AG20443 (cell line): ENCODE measurements at regions not wholly inside any gene's neighbourhood (a gene's known extent, or its start where the extent isn't known, plus 50 kb on each side); places are given as distances from the start of the nearest gene placed in this dataset.

Source experiments
- DNase-seq: peaks from one replicate; pipeline ENCODE4 v3.0.0; 2012; ENCODE audit warnings: low spot score, mixed read lengths

- DNase-seq = no peak
Measured at GRCh38 chr12:77777274-77777673, 53.4 kb upstream of the NAV3 start.

- no peak for DNase-seq
Measured at GRCh38 chr12:77774761-77775160, 55.9 kb upstream of the NAV3 start.

DNA sequence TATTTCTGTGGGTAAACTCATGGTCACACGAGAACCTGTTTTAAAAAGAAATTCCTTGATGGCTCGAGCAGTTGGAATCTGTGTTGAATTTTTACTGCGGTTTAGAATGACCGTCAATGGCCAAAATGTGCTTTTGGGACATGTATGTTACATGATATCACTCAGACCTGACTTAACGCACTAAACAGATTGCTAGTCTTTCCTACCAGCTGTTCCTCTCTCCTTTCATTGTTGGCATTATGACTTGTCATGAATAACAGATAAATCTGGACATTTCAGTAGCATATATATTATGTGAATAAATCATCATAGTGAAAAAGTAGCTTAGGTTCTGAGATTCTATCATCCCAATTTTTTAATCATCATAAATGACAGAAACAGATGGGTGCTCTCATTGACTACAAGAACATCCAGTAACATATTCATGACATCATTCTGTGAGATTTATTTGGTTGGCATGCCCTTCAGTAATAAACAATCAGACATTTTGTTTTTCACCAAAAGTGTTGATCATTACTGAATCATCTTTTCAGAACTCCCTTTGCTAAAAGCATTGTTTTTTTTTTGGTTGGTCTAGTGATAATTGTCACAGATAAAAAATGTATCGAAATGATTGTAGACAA, 57.9 kb upstream of the NAV3 start:
- DNase-seq = no peak

DNA sequence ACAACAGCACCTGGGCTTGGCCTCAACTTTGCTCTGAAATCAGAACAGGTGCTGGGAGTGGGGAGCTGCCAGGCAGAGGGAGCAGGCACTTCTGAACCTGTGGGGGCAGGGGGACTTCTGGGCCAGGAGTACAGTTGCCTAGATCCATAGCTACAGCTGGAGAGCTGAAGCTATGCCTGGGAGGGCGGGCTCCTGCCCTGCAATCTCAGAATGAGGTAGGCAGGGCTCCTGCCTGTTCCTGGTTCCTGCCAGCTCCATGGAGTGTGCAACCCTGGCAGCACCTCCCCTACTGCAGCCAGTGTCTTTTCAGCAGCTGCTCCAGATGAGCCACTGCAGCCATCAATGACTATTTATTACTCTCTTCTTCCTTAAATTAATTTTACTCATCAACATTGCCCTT, 62.1 kb upstream of the NAV3 start:
- no peak for DNase-seq

DNA sequence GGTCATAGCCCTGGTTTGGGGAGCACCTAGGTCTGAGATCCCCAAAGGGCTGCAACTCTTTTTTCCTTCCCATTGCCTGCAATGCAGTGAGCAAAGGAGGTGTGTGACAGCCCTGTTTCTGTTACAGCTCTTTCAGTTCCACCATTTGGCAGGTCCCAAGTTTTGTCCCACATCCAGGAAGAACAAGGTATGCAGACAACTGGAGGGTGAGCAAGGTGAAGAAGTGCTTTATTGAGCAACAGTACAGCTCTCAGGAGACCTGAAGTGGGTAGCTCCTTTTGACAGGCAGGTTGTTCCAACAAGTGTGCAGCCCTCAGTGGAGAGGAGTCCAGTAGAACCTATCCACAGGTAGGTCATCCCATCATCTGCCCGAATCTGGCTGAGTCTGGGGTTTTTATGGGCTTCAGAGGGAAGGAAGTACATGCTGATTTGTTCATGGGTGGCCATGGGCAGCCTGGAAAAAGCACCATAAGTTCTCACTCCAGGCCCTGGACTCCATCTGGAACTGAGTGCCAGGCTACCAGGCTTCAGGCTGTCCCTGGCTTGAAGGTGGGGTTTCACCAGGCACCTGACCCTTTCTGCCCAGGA, 62.8 kb upstream of the NAV3 start:
- DNase-seq = no peak

DNA sequence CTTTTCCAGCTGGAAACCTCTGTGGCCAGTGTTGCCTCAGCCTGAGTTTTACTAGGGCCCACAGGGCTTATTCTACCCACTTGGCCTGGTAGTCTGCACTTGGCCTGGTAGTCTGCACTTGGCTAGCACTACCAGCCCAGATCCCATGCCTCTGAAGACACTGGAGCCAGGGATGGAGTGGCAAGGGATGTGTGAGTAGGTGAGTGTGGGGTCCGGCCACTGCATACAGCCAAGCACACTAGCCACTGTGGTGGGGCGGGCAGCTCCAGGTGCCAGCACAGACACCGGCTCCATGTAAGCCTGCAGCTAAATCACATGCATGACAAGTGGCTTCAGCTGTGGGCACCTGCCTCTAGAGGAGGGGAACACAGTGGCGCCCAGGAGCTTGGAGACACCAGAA, 63.4 kb upstream of the NAV3 start:
- DNase-seq = no peak

GRCh38 chr12:77766224-77766623, 64.5 kb upstream of the NAV3 start:
- no peak for DNase-seq

DNA sequence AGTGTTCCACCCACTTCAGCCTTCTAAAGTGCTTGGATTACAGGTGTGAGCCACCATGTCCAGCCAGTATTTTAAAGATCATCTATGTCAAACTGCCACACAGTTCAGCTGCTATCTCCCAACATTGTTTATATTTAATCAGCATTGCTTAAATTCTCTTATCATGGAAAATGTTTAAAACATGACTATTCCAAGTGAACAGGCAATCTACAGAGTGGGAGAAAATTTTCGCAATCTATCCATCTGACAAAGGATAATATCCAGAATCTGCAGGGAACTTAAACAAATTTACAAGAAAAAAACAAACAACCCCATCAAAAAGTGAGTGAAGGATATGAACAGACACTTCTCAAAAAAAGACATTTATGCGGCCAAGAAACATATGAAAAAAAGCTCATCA, 69.4 kb upstream of the NAV3 start:
- DNase-seq = no peak

GRCh38 chr12:77760271-77761025, 70.2 kb upstream of the NAV3 start:
- DNase-seq = no peak

DNA sequence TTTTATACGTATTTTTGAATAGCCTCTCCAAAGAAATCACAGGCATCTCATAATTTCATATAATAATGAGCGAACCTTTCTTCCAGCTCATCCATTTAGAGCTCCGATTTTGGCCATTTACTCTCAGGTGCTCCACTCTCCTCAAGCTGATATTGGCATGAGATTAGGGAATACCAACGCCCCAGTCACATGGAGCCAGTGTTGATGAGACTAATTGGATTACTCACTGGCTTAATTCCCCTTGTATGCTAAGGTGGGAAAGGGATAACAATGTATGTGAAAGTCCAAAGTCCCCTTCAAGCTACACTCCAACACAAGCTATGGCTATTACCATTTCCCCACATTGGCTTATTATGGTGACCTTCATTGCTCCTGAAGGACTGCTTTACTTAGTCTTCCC, 76.6 kb upstream of the NAV3 start:
- no peak for DNase-seq

GRCh38 chr12:77751939-77752338, 78.8 kb upstream of the NAV3 start:
- DNase-seq = no peak

DNA sequence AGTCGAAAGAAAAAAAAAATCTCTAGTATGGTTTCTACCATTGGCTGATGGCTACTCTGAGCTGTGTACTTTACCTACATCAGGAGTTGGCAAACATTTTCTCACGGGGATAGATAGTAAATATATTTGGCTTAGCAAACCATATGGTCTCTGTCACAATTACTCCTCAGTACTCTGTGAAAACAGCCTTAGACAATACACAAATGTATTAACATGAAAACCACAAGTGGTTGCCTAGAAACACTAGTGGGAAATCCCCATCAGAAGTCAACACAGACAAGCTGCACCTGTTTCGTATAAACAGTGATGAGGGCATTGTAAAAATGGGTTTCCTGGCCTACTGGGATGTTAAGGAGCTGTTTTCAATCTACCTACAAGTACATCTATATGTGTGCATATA, 84.6 kb upstream of the NAV3 start:
- DNase-seq = no peak

DNA sequence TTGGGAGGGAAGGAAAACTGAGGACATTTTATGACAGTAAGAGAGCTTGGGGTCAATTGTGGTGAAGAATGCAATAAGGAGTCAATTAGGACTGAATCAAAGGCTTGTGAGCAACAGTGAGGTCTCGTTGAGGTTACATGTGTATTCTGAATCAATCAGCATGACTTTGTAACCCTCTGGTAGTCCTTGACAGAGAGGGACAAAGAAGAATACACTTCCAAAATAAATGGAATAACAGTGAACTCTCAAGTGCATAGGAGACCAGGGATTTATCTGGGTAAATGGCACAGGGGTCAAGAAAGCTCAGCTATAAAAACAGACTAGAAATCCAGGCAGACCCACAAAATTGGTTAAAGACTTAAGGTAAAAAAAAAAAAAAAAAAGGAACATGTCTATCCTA, 85.1 kb upstream of the NAV3 start:
- DNase-seq = no peak

- DNase-seq = no peak
Measured at GRCh38 chr12:77742631-77743030, 88.1 kb upstream of the NAV3 start.

GRCh38 chr12:77741974-77742517, 88.6 kb upstream of the NAV3 start:
- no peak for DNase-seq

DNA sequence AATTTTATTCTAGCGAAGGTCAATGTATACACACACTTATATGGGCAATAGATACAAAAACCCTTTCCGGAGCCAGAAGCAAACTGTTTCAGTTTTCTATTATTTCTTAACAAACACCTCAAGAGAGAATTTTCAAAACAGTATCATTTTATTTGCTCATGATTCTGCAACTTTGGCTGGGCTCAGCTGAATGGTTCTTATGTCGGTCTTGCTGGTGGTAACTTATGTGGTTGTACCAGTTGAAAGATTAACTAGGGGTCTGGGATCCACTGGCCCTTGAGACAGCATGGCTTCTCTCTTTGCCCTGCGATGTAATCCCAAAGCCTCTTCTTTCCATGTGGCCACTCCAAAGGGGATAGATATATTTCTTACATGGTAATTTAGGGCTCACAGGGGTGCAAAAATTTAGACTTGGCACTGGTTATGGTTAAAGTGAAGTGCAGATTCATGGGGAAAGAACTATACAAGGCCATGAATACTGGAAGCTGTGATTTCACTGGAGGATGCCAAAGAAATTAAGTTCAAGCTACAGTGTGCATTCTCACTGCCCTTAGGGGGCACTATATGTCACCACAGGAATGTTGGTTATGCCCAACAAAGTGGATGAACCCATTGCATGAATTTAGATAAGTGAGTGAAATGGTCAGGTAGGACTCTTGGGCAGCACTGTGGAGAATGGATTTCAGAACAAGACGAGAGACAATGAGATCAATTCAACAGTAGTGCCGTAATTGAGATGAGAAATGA, 94.3 kb upstream of the NAV3 start:
- DNase-seq = no peak

GRCh38 chr12:77734214-77734883, 96.3 kb upstream of the NAV3 start:
- DNase-seq = peak; percentile 48

DNA sequence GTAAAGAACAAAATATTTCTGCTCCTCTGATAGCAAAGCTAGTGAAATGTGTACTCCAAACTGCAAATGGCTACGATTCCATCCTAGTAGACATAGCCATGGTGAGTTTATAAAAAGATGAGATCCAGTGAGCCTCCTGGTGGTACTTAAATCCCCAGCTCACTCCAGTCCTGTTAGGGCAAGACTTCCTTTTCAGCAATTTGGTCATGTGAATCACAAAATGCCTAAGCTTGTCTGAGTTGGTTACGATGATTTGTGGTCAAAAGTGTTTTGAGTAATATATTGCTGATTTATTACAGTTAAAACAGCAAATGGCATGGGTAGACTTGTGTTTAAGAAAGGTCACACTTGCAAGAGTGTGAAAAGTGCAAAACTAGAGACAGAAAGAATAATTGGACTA, 102.7 kb upstream of the NAV3 start:
- no peak for DNase-seq

- DNase-seq = no peak
Measured at GRCh38 chr12:77727442-77728001, 103.2 kb upstream of the NAV3 start.

DNA sequence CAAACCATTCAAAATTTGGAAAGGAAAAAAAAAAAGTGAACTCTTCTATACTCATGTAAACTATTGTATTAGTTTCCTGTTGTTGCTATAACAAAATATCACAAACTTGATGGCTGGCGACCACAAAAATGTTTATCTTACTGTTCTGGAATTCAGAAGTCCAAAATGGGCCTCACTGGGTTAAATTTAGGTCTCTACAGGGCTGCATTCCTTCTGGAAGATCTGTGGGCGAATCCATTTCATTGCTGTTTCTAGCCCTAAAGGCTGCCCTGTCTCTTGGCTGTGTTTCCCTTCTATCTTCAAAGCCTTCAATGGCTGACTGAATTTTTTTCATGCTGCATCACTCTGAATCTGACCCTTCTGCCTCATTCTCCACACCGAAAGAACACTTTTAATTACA, 105.1 kb upstream of the NAV3 start:
- DNase-seq = no peak

- peak; percentile 22 for DNase-seq
Measured at GRCh38 chr12:77724367-77724957, 106.2 kb upstream of the NAV3 start.
